ENCODE measurements at regions not wholly inside any gene's neighbourhood (a gene's known extent, or its start where the extent isn't known, plus 50 kb on each side); places are given as distances from the start of the nearest gene placed in this dataset.

GRCh38 chr18:38052879-38053590 is 487.4 kb upstream of the CELF4 start:
- no peak for DNase-seq

DNA sequence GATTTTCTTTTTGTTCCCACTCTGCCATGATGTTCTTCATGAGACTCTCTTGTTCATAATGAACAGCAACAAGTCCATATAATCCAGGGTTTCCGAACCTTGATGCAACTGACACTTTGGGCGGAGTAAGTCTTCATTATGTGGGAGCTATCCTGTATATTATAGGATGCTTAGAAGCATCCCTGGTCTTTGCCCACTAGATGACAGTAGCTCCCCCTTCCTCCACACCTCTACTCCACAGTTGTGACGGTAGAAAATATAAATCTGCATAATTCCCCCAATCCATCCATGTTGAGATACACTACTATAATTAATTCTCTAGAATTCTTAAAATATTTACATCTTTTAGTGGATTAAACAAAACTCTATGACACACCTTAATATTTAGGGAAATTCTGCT is 482.2 kb upstream of the CELF4 start:
- DNase-seq: peak; percentile 33

DNA sequence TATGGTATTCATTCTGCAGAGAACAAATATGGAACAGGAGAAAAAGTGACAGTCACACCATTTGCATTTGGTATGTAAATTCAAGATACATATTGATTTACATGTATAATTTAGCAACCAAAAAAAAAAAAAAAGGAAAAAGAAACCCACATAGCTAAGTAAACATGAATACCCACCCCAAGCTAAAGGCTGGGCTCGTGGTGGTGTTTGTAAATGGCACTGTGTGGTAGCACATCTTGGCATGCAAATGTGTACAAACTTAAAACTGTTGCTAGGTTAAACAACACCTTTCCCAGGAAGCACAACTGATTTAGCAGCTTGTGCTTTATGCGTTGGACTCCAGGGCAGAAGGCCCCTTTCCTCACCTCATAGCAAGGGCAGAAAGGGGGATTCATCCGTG is 481.1 kb upstream of the CELF4 start:
- DNase-seq: no peak

DNA sequence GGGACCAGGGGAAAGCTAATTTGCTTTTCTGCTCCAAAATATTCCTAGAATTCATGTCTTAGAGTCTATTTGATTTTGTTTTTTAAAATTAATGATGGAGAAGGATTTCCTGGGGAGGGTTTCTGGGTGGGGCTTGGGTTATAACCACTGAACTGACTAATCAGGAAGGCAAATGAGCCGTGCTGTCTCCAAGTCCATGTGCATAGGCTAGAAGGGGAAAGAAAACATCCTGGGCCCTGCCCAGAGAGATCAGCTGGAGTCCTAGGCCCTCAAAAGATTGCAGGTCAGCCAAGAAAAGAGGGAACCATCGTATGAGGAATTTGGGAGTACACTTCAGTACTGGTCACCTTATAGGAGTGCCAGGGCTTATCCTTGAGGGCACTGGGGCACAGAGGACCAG is 480.2 kb upstream of the CELF4 start:
- no peak for DNase-seq

GRCh38 chr18:38042211-38042890 is 476.8 kb upstream of the CELF4 start:
- no peak for DNase-seq

- no peak for DNase-seq
Measured at GRCh38 chr18:38038242-38038641, 472.6 kb upstream of the CELF4 start.

GRCh38 chr18:38035193-38035592 is 469.6 kb upstream of the CELF4 start:
- no peak for DNase-seq

DNA sequence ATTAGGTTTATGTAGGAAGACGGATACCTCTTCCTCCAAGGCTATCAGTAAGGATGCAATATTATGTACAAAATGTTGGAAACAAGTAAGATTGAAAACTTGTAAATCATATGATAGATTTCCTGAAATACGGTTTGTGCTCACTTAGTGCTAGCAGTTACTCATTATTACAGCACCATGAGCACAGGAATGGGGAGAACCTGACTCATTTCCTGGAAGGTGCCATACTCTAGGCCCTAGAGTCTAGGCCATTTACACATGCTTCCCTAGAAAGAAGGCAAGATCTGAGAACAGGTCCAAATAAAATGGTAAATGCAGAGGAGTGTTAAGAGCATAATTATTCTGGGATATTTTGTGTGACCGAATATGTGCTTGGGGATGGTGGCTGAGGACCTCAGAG is 467.7 kb upstream of the CELF4 start:
- no peak for DNase-seq

- DNase-seq: no peak
Measured at GRCh38 chr18:38032516-38032915, 466.9 kb upstream of the CELF4 start.

- no peak for DNase-seq
Measured at GRCh38 chr18:38028946-38029345, 463.3 kb upstream of the CELF4 start.

DNA sequence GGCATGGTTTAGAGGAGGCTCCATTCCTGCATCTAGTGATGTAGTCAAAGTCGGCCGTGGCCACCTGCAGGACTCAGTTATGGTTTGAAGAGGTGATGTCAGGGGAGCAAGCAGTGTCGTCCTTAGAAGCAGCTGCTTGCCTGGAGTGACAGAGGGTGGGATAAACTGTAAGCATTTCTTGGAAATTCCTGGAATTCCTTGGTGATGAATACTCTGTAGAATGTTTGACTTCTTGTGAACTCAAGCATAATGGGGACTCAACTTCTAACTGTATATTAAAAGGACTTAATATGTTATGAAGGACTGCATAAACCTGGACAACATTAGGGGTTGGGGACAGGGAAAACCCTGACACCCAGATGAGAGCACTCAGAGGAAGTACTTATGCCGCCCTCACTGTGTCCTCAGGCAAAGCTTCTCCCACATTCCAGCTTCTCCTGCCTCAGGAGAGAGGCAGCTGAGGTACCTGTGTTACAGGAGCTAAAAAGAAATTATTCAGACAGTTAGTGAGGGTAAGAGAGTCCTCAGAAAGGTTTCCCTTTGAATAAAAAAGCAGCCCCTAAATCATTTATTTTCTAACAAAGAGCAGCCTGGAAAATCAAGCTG is 459.9 kb upstream of the CELF4 start:
- no peak for DNase-seq

DNA sequence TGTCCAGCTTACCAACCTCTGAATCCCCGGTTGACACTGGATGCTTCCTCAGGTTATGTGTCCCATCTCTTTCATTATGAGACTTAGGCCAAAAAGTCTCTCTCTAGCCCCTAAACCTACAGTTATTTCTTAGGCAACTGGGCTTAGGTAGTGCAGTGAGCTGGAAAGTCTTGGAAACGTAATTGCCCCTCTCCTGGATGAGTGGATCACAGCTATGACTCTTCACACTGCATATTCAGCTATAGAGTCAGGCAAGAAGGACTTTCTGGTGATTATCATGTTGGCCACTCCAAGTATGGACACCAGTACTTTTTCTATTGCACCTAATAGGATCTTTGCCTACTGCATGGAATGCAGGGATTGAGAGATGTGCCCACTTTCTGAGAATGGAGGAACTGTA is 458.3 kb upstream of the CELF4 start:
- DNase-seq: no peak

GRCh38 chr18:38022234-38022633 is 456.6 kb upstream of the CELF4 start:
- no peak for DNase-seq

GRCh38 chr18:38019292-38019691 is 453.7 kb upstream of the CELF4 start:
- DNase-seq: no peak

DNA sequence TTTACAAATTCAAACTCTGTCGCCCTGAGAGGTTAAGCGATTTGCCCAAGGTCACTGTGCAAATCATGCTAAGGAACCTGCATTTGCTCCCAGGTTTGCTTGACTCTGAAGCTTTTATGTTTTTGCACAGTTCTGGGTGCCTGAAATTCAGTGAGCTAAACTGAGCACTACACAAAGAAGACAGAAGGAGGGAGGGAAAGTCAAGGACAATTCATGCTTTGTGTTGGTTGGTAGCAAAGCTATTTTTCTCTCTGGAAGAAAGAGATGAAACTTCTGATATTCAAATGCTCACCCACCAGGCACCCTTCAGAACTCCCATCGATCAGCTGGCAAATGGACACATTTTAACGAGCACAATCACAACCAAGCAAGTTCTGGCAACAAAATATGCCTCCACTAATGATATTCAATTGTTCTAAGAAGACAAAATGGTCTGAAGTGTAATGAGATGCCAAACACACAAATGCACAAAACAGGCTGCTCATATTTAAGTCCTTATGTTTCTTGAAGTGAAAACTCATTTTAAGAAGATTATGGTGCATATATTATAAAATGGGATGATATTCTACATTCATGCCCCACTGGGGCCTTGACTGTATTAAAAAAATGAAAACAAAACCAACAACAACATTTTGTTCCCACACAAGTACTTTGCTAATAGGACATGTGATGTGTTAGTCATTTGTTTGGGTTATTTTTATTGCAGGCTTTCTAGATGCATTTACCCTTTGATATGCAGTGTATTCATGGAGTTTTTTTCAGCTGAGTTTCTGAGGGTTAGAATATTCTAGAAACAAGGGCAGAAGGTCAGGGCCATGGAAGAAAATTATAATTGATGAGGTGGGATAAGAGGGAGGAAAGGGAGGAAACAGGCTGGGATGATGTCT is 445.6 kb upstream of the CELF4 start:
- no peak for DNase-seq

DNA sequence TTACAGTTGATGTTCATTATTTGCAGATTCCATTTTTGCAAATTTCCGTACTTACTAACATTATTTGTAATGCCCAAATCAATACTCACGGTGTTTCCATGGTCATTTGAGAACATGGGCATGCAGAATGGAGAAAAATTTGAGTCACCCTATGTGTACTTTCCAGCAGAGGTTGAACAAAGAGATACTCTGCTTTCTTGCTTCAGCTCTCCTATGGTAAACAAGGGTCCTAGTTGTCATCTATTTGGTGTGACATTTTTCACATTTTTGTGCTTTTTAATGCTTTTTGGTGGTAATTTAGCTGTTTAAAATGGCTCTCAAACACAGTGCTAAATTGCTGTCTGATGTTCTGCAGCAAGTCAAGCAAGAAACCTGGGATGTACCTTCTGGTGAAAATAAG is 444.4 kb upstream of the CELF4 start:
- peak; percentile 22 for DNase-seq

- no peak for DNase-seq
Measured at GRCh38 chr18:38009320-38009719, 443.7 kb upstream of the CELF4 start.

DNA sequence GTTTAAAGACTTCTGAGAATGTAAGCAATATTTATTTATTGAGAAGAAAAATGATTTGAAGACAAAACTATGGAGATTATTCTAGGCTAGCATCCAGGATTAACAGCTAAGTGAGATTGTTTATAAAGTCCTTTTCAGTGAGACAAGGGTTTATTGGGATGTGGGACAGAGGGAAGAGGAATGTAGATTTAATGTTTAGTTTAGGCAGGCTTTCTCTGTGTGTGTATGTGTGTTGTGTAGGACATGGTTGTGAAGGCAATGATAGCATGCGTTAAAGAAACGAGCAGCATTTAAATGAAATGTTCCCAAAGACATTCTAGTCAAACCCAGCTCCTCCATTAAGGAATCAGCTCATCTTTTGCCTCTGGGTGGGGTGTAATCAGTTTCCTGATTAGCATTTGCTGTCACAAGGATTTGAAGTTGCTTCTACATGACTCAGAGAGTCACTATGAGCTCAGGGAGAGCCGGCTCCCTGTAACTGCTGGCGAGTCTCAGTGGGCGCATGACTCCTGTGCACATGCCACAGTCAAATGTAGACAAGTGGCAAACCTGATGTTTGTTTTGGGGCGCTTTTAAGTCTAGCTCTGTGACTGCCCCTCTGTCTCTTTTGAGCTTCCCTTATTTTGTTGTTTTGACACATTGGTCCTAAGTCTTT is 442.2 kb upstream of the CELF4 start:
- DNase-seq: no peak

DNA sequence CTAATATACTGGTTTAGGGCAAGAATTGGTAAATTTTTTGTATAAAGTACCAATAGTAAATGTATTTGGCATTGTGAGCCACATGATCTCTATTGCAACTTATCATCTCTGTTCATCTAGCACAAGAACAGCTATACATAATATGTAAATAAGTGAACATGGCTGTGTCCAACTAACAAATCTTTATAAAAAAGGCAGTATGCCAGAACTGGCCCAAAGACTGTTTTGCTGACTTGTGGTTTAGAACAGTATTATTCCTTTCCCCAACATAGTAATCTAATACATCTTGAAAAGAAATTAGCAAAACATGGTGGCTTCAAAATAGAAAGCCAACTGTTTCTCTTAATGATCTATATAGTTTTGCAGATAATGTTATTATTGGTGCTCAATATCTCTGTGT is 441.4 kb upstream of the CELF4 start:
- no peak for DNase-seq

GRCh38 chr18:38006541-38006940 is 440.9 kb upstream of the CELF4 start:
- no peak for DNase-seq

GRCh38 chr18:37997695-37998094 is 432.1 kb upstream of the CELF4 start:
- no peak for DNase-seq

DNA sequence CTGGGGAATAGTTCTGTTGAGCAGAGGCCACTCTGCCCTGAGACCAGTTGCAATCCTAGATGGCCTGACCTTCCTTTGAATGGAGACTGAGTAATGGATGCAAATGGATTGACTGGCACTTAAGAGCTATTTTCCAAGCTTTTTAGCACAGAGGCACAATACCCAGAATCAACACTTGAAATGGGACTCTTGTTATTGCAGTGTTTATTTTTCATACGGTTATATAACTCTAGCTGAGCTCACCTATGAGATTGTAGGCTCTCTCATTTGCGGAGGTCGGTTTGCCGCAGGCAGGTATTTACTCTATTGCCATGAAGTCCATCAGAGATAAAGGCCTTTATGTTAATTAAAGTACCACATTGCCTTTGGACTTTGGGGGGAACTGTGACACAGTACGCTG is 422.3 kb upstream of the CELF4 start:
- DNase-seq: peak; percentile 94

DNA sequence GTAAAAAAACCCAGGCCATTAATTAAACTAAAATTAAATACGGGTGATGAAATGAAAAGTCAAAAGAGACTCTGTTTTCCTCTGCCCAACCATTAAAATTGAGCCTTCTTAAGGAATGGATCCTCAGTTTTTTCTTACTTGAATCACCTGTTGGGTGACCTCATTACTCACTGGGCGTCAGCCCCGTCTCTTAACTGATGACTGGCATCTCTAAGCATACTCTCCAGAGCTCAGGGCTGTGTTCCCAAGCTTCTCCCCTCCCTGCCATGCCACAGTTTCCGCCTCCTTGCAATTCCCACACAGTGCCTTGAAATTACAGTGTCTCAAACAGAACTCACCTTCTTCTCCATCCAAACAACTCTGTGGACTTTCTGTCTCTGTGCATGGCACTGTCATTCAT is 421.1 kb upstream of the CELF4 start:
- peak; percentile 11 for DNase-seq

Data from DMS53 (cell line).